Medulla oblongata (tissue), 1 donor: ENCODE measurements at regions not wholly inside any gene's neighbourhood (a gene's known extent, or its start where the extent isn't known, plus 50 kb on each side); places are given as distances from the start of the nearest gene placed in this dataset.

ENCODE experiments used
- DNase-seq: peaks from one replicate; pipeline ENCODE4 v3.0.0-alpha.2; 2015; ENCODE audit errors: extremely low spot score

DNA sequence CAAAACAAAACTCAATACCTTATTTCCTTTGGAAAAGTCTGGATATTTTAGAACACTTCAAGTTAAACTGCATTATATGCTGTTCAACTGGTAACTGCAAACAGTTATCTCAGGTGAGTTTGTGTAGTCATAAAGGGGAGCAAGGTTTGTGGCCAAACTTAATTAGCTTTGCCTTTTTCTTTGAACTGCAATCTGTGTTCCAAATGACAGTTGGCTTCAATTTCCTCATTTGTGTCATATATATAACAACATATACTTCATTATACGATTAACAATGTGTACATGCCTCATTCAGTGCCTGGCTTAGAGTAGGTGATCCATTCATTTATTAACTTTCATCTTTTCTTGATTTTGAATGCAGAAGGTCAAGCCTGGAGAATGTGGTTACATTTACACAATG lies 55.8 kb downstream of the KCNE4 start:
- no peak for DNase-seq

- DNase-seq, result no peak
Measured at GRCh38 chr2:223108351-223109050, 56.5 kb downstream of the KCNE4 start.

DNA sequence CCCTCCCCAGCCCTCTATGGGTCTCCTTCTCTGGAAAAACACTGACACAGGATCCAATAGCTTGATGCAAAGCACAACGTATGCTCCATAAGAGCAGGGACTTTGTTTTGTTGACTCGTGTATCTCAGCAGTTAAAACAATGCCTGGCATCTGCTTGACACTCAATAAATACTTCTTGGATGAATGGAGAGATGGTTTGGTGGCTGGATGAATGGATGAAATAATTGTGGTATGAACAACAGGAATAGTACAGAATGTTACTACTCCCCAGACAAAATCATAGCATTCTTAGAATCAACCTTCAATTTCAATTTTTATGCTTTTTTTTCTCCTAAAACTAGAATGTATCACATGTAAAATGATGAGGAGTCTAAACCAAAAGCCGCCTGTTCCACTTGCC lies 57.4 kb downstream of the KCNE4 start:
- DNase-seq, result no peak

- no peak for DNase-seq
Measured at GRCh38 chr2:223113161-223113560, 61.2 kb downstream of the KCNE4 start.

GRCh38 chr2:223114170-223114569 lies 62.2 kb downstream of the KCNE4 start:
- no peak for DNase-seq

GRCh38 chr2:223114917-223115316 lies 62.9 kb downstream of the KCNE4 start:
- DNase-seq, result no peak

- DNase-seq, result no peak
Measured at GRCh38 chr2:223117533-223117932, 65.5 kb downstream of the KCNE4 start.

DNA sequence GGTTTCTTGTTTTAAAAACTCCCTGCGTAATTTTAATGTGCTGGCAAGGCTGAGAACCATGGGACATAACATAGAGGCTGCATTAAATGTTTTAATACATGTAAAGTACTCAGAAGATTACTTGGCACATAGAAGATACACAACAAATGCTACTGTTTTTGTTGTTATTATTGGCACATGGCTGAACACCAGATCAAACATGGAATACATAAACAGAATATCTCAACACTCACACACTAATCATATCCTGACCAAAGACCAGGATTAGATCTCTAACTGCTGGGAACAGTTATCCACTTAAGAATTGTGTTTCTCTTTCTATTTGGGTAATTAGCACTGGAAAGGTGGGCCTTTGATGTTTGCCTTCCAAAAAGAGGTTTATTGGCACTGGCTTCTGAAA lies 69.3 kb downstream of the KCNE4 start:
- DNase-seq, result no peak

DNA sequence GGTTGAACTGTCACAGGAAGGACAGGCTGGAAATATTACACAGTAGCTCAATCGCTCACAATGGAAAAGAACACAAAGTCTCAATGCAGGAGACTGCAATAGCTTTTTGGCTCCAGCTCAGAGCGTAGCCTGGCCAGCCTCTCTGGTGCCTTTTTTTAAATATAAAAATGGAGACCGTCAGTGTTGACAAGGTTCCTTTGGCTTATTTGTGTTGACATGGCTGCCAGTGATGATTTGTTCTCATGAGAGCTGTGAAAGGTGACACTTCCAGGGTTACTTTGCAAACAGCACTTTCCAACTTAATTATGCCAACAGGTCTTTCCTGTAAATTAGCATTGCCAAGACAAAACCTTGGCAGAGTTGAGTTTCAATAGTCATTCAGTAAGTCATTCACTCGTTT lies 70.8 kb downstream of the KCNE4 start:
- peak; percentile 22 for DNase-seq

GRCh38 chr2:223123855-223124610 lies 72.0 kb downstream of the KCNE4 start:
- DNase-seq, result no peak

GRCh38 chr2:223141606-223142005 lies 89.6 kb downstream of the KCNE4 start:
- no peak for DNase-seq

DNA sequence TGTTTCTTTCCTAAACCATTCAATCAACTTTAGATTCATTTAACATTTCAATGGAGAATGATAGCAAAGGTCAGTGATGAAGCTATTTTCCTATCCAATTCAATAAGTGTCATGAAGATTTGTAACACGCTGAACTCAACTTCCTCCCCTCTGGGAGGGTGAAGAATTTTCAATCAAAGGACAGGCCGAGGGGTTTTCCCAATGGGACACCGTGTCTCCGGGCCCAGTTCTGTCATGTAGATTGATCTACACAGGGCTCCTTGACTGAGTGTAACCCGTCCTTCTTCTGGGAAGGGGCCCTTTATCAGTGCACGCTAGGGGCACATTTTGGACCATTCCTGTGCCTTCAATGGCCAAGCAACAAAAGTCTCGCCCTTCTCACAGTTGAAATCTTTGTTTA lies 90.1 kb downstream of the KCNE4 start:
- DNase-seq, result no peak

DNA sequence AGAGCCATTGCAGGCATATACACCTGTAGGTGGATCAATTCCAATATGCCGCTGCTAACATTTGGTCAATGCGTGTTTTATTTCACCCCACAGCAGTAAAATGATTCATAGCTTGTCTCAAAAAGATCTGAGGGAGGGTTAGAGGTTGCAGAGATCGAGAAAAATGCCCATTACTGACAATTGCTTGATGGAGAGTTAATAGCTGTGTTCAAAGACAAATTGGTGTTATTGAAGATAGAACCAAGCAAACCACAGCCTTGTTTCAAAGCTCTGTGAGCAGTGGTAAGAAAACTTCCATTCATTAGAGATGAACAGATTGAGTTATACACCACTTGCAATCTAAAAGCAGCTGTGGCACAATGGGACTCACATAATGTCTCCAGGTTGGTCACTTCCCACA lies 95.4 kb downstream of the KCNE4 start:
- DNase-seq, result no peak

DNA sequence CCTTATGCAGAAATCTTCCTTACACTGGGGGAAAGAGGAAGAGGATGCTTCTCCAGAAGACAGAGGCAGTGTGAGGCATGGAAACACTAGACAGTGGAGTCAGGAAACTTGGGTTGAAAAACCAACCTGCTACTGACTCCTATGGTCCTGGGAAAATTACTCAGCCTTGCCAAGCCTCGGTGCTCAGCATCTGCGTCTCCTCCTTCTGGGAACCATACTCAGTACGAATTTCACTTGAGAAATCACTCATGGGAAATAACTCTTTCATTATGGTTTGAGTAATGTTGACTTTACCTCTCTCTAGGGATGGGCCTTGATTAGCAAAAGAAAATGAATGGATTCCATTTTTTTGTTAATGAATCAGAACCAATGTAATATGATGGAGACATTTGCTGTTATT lies 96.5 kb downstream of the KCNE4 start:
- no peak for DNase-seq

DNA sequence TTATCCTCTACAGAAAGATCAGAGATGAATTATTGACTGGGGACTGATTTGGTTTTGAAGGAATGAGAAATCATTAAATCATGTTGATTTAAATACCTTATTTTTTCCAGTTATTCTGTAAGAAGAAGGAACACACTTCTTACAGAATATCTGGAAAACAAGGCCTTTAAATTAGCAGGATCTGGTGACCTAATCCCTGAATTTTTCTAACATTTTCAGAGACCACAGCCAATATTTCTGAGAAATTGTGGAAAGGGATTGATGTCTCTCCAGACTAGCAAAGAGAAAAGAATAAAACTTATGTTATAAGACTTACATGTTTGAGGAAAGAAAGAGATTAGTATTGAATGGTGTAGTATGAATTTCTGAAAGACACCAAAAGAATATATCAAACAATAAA lies 104.0 kb downstream of the KCNE4 start:
- no peak for DNase-seq

DNA sequence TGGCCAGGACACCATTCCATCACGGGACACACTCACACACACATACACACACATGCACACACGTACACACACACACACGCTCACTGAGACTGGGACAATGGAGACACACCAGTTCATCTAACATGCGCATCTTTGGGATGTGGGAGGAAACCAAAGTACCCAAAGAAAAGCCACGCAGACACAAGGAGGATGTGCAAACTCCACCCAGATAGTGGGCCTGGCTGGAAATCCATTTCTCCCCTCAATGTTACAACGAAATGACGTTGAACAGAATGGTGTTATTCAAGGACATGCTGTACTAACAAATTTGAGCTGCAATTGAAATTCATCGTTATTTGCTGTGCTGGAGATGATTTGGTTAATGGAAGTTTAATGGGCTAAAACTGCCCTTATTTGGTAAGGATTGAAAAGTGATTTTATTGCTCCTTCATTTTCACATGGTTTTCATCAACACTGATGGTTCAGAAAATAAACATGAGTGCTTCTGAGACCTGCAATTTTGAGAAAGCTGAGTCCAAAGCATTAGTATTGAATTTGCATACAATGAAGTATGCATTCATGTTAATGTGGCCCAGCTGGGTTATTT lies 110.0 kb downstream of the KCNE4 start:
- no peak for DNase-seq

DNA sequence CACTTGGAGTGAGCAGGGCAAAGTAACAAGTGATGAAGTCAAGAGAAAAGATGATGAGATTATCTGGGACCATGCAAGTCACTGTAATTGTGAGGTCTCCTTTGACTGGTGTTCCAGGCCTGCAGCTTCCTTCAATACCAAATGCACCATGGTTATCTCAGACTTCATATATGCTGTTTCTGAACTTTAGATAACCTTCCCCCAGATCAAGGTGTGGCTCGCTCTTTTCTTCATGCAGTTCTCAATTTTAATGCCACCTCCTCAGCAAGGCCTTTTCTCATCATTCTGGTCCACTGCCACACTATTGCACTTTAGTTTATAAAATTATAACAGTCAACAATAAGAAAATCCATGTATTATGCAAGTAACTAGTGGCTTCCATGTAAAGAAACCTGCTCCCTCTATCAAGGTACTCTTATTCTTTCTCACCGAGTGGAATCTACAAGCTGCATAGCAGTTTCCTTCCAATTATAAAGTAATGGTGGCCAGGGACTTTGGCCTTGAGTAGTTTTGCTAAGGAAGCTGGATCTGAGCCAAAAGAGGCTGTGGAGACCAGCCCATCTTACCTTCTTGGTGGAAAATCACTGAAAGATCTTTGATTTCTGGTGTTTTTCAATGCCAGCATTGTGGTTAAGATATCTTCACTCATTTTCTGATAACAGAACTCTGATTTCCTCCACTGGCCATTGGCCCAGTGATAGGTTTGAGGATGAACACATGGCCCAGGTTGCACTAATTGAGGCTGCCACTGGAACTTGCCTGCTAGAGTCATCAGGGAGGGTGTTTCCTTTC lies 113.6 kb downstream of the KCNE4 start:
- DNase-seq, result no peak

GRCh38 chr2:223166215-223166493 lies 114.2 kb downstream of the KCNE4 start:
- DNase-seq, result no peak

DNA sequence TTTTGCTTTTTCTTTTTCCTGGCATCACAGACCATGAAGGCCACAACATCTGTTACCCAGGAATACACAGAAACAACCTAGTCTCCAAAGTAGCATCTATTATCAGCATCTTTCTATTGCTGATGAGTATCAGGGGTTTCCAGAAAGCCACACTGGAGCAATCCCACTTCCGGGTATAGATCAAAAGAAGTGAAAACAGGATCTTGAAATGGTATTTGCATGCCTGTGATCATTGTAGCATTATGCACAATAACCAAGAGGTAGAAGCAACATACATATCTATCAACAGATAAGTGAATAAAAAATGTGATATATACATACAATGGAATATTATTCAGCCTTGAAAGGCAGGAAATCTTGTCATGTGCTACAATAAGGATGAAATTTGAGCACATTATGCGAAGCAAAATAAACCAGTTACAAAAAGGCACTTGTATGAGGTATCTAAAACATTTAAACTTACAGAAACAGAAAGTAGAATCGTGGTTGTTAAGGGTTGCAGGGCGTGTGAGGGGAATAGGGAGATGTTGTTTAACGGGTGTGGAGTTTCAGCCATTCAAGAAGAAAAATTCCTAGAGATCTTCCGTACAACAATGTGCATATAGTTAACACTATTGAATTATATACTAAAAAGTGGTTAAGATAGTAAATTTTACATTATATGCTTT lies 115.1 kb downstream of the KCNE4 start:
- no peak for DNase-seq

DNA sequence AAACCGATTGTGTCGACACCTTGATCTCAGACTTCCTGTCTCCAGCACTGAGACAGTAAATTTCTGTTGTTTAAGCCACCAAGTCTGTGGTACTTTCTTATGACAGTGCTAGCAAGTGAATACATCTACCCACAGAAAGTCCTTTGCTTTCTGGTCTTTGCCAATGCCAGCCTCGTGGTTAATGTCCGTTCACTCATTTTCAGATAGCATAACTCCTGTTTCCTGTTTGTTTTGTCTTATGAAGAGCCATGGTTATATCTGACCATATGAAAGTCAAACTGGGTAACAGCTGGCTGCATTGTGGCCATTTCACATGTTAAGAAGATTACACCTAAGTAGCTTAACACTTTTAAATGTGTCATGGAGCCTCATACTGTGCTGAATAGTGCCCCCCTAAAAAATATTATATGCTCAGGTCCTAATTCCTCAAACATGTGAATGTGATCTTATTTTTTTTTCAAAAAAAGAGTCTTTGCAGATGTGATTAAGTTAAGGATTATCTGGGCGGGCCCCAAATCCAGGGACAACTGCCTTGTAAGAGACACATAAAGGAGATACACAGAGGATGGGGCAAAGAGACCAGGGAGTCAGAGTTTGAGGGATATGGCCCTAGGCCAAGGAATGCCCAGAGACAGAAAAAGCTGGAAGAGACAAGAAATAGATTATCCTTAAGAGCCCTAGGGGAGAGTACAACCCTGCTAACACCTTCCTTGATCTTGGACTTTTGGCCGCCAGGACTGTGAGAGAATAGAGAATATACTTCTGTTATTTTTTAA lies 118.0 kb downstream of the KCNE4 start:
- DNase-seq, result no peak

DNA sequence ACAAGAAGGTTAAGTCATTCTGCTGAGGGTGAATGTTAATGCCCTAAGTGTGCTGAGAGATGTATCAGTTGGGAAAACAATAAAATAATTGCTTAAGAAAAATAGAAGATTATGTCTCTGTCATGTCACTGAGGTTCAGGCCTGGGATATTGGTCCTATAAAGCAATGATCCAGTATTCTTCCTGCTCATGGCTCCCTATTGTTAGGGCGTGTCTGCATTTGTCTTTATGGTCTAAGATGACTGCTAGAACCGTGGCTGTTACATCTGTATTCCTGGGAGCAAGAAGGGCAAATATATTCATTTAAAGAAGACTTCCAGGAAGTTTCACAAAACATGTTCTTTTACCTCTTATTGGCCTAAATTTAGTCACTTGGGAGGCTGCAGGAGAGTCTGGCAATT lies 125.0 kb downstream of the KCNE4 start:
- DNase-seq, result no peak
